GM12872 (cell line): ENCODE measurements at regions not wholly inside any gene's neighbourhood (a gene's known extent, or its start where the extent isn't known, plus 50 kb on each side); places are given as distances from the start of the nearest gene placed in this dataset.

Source experiments
- TF ChIP-seq, protein P1 (sequence below): IDR thresholded peaks from 3 replicates; pipeline ENCODE4 v1.5.1; 2011; ENCODE audit warnings: low read depth, mild to moderate bottlenecking, low read length, moderate library complexity; ENCODE audit not compliant: insufficient read depth

DNA sequence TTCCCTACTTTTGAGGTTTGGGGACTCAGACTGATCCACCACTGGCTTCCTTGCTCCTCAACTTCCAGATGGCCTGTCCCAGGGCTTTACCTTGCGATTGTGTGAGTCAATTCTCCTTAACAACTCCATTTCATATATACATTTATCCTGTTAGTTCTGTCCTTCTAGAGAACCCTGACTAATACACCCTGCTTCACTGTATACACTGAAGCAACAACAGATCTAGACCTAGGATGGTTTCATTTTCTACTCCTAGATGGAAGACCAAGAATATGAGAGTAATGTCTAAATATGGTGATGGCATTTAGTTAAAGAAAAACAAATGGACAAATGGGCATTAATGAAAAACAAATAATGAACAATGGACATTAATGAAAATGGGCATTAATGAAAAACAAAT is 225.6 kb downstream of the LMBRD1 start:
- TF ChIP-seq, protein P1, sequence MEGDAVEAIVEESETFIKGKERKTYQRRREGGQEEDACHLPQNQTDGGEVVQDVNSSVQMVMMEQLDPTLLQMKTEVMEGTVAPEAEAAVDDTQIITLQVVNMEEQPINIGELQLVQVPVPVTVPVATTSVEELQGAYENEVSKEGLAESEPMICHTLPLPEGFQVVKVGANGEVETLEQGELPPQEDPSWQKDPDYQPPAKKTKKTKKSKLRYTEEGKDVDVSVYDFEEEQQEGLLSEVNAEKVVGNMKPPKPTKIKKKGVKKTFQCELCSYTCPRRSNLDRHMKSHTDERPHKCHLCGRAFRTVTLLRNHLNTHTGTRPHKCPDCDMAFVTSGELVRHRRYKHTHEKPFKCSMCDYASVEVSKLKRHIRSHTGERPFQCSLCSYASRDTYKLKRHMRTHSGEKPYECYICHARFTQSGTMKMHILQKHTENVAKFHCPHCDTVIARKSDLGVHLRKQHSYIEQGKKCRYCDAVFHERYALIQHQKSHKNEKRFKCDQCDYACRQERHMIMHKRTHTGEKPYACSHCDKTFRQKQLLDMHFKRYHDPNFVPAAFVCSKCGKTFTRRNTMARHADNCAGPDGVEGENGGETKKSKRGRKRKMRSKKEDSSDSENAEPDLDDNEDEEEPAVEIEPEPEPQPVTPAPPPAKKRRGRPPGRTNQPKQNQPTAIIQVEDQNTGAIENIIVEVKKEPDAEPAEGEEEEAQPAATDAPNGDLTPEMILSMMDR, result no peak

DNA sequence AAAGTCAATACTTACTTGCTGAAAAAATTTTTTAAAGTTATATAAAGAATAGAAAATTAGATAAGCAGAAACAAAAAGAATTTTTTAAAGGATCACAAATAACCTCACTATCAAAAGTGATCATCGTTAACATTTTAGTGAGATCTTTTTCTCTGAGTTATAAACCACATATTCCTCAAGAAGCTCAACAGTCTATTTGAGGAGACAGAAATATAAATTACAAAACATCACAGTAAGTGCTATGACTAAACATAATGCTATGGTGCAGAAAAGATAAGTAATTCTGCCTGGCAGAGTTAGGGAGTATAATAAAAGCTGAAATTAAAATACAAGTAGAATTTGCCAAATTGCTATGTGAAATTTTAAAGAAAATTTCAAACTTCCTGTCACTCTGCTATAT is 226.7 kb downstream of the LMBRD1 start:
- TF ChIP-seq, protein P1, result no peak

DNA sequence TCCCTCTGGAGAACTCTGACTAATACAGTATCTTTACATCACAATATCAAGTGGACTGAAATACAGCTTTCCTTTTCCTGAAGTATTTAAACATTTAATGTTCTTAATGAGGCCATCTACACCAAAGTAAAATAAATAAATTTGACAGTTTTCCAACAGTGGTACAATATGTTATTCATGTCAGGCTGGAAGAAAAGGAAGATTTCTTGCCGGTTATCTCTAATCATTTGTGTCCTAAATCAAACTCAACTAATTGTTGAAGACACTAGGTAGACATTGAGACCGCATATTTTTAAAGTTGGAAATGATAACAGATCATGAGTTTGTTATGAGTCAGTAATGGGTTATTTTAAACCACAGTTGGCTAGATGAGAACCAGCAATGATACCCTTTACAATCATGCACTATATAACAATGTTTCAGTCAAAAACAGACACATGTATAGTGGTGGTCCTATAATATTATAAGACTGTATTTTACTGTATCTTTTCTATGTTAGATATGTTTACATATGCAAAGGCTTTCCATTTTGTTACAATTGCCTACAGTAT is 241.6 kb downstream of the LMBRD1 start:
- TF ChIP-seq, protein P1, result no peak

DNA sequence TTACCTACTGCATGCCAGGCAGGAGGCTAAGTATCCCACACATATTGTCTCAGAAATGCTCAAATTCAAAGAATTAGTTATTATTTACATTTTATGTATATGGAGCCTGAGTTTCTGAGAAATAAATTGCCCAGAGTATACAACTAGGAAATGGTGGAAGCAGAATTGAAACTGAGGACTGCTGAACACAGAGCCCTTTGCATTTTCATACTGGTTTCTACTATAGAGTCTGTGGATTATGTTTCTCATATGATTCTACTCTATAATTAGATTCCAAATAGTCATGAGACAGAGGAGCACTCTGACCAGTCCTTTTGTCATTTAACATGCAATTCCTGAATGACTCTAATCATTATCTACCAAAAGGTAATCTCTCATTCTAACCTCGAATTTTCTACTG is 254.3 kb downstream of the LMBRD1 start:
- TF ChIP-seq, protein P1, result no peak

DNA sequence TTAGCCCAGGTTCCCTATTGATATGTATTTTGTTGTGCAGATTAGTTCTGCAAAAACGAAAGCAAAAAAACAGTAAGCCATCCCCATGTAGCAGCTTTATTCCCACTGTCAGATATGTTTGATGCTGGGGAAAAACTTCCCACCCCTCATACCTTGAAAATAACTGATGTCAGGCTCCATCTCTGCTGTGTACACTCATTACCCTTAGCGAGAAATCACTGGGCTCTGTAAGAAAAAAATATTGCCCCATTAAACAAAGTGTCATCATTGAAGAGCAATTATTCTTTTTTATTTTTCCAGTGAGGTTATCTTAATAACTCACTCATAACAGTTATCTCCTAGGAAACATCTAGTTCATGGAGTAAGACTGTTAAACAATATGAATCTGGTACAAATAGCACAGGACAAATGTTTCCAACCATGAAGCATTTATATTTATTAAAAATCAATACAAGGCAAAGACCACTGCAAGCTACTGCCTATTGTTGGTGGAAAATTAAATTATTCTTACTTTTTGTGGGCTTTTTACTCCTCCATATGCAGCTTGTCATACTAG is 268.8 kb downstream of the LMBRD1 start:
- TF ChIP-seq, protein P1, result no peak

DNA sequence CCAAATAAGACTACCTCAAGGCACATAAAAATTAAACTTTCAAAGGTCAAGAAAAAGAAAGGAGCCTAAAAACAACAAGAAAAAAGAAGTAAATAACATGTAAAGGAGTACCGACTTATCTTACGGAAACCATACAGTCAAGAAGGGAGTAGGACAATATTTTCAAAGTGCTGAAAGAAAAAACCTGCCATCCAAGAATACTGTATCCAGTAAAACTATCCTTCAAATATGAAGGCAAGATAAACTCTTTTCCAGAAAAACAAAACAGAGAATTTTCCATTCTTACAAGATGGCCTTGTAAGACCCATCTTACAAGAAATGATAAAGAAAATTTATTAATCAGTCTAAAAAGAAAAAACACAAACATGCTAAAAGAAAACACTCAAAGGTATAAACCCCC is 302.2 kb downstream of the LMBRD1 start:
- TF ChIP-seq, protein P1, result no peak

DNA sequence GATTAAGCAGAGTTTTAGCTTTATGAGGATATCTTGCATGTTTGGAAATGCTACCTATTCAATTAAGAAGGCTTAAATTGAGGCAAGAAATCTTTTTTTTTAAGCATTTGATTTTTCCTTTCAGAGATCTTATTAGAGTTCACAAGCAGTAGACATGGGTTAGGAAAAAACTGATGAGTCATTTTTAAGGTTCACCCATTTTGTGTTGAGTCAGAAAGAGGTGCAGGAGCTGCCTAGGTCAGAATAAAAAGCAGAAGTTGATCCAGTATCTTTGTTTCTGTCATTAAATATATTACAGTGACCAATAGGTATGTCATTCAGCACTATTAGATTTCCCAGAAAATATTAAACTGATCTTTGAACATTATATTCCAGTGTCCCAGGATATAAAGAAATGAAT is 306.8 kb downstream of the LMBRD1 start:
- TF ChIP-seq, protein P1, result no peak
